ENCODE measurements at regions not wholly inside any gene's neighbourhood (a gene's known extent, or its start where the extent isn't known, plus 50 kb on each side); places are given as distances from the start of the nearest gene placed in this dataset.
A peak's percentile ranks its signal among the peaks of the same experiment; 100 is the strongest.

DNA sequence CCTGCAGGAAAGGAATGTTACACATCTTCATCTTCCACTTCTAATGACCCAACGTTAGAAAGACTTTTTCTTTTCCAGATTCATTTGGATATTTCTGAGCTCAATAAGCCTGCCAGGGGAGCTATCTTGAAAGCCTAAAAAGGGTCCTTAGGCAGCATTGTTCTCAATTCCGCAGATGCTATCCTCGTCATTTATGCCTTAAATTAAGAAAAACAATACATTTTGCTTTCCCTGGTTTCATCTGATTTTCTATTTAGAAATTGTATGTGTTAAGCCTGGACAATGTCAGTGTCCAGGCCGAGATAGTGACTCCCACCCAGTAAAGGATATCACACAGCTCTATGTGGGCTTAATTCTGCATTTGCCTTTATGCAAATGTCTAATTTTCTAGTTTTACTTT, 721.3 kb downstream of the DIAPH3 start:
- DNase-seq, result no peak

- no peak for DNase-seq
These were observed 720.7 kb downstream of the DIAPH3 start for GRCh38 chr13:59442944-59443486.

DNA sequence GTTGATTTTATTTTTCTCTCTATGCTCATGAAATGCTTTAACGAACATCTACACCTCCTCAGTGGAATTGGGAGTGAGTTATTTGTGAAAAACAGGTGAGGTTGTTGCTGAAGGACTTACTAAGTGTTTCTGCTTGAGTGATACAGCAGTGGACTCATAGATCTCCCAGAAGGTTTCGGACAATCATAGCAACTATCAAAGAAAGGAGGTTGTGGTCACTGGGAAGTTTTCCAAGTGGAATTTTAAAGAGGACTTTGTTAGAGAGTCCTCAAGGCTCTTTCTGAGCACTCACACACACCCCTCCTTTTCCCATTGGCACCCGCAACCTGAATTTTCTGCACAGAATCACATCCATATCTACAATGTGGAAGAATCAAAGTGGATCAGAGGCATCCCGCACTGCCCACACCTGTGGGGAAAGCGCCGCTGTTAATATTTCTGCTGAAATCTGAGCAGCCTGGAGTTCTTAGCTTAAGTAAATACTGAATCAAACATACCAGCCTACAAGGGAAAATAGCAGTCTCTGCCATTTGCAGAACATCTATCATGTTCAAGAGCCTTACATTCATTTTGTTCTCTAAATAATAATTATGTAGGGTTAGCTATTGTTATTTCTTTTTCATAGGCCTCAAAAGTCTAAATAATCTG, 719.4 kb downstream of the DIAPH3 start:
- DNase-seq, result peak in 1 of 2 experiments; percentile 8

GRCh38 chr13:59445812-59446211, 717.9 kb downstream of the DIAPH3 start:
- no peak for DNase-seq

DNA sequence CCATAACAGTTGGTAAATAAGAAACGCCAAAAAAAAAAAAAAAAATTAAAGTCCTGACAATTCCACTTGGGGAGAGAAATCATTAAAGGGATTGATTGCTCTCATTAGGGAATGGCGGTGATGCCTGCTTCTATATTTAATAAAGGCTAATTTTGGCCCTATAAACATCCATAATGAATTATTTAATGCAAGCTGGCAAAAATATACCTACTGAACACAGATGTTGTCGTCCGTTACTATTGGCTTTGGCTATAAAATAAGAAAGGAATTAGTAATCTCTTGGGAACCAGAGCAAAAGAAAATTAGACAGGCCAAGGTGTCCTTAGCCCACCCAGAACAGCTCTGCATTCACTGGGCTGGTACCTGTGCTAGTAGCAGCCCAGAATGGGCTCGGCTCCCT, 717.3 kb downstream of the DIAPH3 start:
- DNase-seq, result no peak

DNA sequence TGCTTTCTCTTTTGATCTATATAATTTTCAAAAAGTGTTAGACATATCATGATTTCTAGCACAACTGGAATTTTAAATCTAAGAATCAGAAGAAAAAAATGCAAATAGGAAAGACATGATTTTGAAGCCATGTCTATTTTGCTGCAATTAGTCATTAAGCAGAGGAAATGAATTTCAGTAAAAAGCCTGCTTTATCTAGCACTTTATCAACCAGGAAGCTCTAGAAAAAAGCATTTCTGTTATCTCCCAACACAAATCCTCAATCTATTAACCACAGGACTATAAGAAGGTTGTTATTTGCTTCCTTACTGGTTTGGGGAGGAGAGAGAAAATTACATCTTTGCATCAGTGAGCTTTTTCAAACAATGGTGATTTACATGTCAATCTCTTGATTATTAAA, 716.7 kb downstream of the DIAPH3 start:
- DNase-seq, result no peak

- no peak for DNase-seq
These were observed 715.7 kb downstream of the DIAPH3 start for GRCh38 chr13:59447846-59448620.

DNA sequence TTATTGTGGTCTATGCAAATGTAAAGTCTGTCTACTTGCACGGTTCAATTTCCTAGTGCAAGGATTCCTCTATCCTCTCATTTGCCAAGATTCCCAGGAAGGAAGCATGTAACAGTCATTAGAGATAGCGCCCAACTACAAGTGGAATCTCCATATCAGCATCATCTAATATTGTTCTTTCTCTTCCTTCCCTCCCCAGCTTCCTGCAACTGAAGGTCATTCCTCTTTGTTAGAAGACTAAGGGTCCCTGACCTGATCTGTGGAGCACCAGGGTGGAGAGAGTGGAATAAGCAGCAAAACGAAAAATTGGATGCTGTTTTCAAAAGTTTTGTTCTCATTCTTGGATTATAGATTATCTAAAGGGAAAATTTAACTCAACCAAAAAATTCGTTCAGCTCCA, 714.0 kb downstream of the DIAPH3 start:
- DNase-seq, result no peak

- no peak for DNase-seq
These were observed 713.5 kb downstream of the DIAPH3 start for GRCh38 chr13:59450229-59450628.

DNA sequence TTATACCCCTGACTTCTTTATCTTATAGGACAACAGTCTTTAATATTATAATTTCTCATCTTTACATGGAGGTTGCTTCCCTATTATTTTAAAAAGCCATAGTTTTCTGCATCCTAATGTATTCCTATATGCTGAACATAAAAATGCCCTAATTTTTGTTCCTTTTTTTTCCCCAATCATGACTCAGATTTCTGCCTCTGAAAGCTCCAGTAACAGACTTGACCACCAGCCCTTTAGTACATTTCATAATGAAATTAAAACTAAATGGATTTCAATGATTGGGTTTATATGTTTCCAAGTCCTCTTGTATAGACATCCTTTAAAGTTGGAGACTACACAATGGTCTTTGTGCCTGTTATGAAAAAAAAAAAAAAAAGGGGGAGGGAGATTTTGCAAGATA, 712.5 kb downstream of the DIAPH3 start:
- no peak for DNase-seq

DNA sequence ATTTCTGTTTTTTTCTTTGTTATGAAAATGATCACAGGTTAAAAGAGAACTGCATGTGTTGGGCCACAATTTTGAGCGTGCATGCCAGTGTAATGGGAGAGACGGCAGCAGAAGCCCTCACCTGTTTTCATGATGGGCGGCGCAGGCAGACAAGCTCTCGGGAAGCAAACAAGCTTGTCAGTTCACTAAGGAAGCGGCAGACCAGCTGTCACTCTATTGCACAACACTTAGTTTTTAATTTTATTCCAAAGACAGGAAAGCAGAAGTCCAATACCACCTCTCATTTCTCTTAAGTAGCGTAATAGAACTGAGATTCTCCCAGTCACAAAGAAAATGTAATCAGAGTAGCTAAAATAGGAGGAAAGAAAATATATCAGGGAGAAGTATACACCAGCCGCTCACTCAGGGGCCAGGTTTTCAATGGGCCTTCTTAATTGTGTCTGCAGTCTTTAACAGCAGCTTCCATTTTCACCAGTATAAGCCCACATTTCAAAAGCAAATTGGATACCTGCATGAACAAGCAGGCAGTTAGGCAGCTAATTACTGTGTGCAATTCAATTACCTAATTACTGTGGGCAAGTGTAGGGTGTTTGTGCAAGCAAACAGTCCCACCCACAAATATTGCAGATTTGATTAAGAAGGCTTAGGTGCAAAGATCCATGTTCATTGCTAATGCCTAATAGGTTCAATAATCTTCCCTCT, 711.4 kb downstream of the DIAPH3 start:
- peak; percentile 39 to 48 for DNase-seq

- DNase-seq, result peak; percentile 14 to 16
These were observed 704.7 kb downstream of the DIAPH3 start for GRCh38 chr13:59458908-59459579.

- no peak for DNase-seq
These were observed 703.8 kb downstream of the DIAPH3 start for GRCh38 chr13:59459972-59460371.

DNA sequence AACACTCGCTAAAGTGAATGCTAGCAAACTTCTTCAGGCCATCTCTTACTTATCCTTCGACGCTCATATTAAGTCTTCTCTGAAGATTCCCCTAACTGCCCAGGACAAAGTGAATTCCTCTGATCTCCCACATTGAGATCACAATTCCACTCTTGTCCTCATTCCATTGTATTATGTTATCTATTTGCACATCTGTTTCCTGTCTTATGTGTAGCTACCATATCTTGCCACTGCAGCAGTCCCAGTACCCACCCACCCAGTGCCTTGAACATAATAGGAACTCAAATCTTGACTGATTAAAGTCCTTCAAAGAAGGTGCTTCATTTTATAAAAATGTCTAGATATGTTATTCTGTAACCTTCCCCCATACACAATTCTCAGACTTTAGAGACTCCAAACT, 702.3 kb downstream of the DIAPH3 start:
- DNase-seq, result no peak

DNA sequence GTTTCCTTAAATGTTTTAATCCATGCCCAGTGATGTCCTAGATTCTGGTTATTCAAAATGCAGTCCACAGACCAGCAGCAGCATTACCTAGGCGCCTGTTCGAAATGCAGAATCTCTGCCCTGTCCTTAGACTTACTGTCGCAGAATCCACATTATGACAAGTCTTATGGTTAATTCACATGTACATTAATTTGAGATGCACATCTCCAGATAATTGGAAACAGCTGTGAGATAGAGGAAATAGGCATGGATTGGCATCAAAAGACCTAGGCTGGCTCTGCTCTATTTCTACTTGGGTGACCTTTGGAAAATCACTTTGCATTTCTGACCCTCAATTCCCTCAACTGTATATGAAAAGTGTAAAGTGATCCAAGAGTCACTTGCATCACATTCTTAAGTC, 700.7 kb downstream of the DIAPH3 start:
- DNase-seq, result no peak

- no peak for DNase-seq
These were observed 698.8 kb downstream of the DIAPH3 start for GRCh38 chr13:59464926-59465325.

- no peak for DNase-seq
These were observed 695.3 kb downstream of the DIAPH3 start for GRCh38 chr13:59468396-59468795.

- DNase-seq, result no peak
These were observed 692.6 kb downstream of the DIAPH3 start for GRCh38 chr13:59471106-59471505.

DNA sequence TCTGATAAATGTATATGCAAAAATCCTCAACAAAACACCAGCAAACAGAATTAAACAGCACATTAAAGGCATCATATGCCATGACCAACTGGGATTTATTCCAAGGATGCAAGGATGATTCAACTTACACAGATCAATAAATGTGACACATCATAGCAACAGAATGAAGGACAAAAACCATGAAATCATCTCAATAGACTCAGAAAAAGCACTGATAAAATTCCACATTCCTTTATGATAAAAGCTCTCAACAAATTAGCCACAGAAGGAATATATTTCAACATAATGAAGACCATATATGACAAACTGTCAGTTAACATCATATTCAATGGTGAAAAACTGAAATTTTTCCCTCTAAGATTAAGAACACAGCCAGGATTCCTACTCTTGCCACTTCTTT, 691.6 kb downstream of the DIAPH3 start:
- no peak for DNase-seq

- no peak for DNase-seq
These were observed 689.0 kb downstream of the DIAPH3 start for GRCh38 chr13:59474696-59475095.

DNA sequence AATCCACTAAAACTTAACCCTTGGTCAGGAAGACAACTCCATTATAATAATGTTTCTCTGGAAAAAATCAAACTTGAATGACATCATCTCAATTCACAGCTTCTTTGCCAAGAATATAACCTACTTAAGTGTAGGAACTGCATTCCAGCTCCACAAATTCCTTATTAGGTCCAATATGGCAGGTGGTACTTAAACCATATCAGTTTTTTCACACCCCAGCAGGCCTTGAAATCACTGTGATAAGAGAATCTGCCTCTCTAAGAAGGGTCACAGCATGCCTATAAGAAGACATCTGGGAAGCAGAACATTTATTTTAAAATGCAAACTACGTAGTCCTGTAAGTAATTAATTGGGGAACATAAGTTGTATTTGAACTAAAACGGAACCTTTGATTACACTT, 687.8 kb downstream of the DIAPH3 start:
- DNase-seq, result no peak

DNA sequence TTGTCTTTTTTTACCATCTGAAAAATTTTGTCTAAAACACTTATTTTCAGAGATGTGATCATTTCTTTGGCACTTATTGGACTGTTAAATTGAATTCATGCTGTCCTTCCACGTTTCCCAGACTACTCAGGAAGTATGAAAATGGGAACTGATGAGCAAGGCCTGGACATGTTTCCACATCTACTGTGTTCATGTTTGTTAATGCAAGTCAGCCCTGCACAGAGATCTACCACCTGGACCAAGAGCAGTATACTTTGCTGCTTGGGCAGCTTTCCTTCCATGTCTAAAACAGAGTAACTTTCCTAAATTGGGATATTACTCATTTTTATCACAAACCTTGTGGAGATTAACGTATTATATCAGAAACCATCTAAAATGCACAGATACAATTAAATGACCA, 687.4 kb downstream of the DIAPH3 start:
- no peak for DNase-seq

DNA sequence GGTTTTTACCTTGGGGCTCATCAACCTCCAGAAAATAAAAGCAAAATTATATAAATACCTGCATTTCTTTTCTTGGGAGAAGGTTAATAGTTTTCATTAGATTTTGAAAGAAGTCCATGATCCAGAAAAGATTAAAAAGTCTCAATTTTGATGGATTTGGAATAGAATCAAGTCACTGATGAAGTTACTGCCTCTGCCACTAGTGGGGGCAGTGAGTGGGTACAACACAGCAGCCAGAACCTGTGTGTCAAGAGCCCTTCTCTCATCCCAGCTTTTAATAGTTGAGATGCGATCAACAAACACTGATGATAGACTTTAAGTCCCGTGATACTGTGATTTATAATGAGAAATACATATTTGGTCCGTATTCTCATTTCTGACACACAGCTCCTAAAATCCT, 686.7 kb downstream of the DIAPH3 start:
- peak in 1 of 2 experiments; percentile 1 for DNase-seq

Measured in SHP77 (cell line).